Thyroid gland (tissue), 4 donors: ENCODE measurements at regions not wholly inside any gene's neighbourhood (a gene's known extent, or its start where the extent isn't known, plus 50 kb on each side); places are given as distances from the start of the nearest gene placed in this dataset.
A peak's percentile ranks its signal among the peaks of the same experiment; 100 is the strongest.

Experiments used
- CTCF ChIP-seq, 6 experiments: fragments of 200-600 bp in 3 of 6; fragments of 450-650 bp in 3 of 6; sonication (generic) in 3 of 6; IDR thresholded peaks; one replicate each; pipeline ENCODE4 v1.5.1; 2016 to 2019; ENCODE audit warnings: antibody characterized with exemption in 6 of 6, mild to moderate bottlenecking in 2 of 6, inconsistent platforms in 1 of 6, moderate library complexity in 1 of 6
- POLR2A ChIP-seq, 2 donors: fragments of 450-650 bp; IDR thresholded peaks; one replicate each; pipeline ENCODE4 v1.6.1; 2017; ENCODE audit warnings: antibody characterized with exemption in 2 of 2, mild to moderate bottlenecking in 2 of 2, moderate library complexity in 1 of 2

DNA sequence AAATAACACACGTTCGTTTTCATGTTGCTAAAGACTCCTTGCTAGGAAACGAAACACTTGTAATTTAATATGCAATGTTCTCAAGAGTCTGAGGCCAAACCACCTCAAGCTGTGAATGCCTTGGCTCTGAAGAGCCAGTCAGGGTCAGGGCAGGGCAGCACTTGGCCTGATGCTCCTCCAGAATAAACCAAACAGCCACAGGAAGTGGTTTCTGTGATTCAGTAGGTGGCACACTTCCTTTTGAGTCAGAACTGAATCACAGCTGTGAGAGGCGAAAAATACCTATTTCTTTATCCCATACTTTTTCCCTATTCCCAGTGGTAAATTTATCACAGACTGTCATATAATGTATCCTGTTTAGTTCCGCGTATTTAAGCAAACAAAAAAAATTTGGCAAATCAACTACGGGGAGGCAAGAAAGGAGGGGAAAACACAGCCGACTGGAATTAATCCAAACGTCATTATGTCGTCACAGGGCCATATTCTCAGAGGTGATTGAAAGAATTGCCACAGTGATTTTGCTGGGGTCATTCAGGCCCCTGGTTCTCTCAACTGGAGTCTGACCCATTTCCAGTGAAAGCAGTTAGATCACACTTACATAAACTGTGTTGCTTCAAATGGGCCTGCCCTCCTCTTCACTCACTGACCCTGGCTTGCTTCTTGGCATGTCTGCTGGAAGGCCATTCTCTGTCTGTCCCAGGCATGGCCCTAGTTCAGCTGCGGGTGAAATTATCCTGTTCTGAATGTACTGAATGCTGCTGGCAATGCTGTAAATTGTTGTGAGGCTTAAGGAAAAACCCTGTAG is 71.2 kb downstream of the ARRDC3 start:
- TF ChIP-seq POLR2A (IDR thresholded peaks at IDR 0.05) (peak in 1 of 2 donors; percentile 52), CTCF (IDR thresholded peaks at IDR 0.05) (peak in 3 of 6 experiments; percentile 17 to 31 (median 30))
